Fibroblast of villous mesenchyme (primary cell): ENCODE measurements at regions not wholly inside any gene's neighbourhood (a gene's known extent, or its start where the extent isn't known, plus 50 kb on each side); places are given as distances from the start of the nearest gene placed in this dataset.

Experiments
- DNase-seq: peaks from one replicate; pipeline ENCODE4 v3.0.0-alpha.2; 2010; ENCODE audit warnings: low read depth
- H3K4me3 ChIP-seq: 2 replicates; pipeline ENCODE4 v1.5.1; 2011; ENCODE audit warnings: low read depth, mild to moderate bottlenecking, low read length
- CTCF ChIP-seq: IDR thresholded peaks from 2 replicates; pipeline ENCODE4 v1.5.1; 2012; ENCODE audit warnings: low read depth, mild to moderate bottlenecking, low read length; ENCODE audit not compliant: insufficient read depth

GRCh38 chr6:170212051-170212756, 78.7 kb downstream of the DLL1 start:
- TF ChIP-seq CTCF: no peak
- no peak overlapping the region for H3K4me3 ChIP-seq
- DNase-seq: no peak

GRCh38 chr6:170211404-170212025, 79.4 kb downstream of the DLL1 start:
- TF ChIP-seq CTCF: no peak
- no peak for DNase-seq
- H3K4me3 ChIP-seq: no peak overlapping the region

DNA sequence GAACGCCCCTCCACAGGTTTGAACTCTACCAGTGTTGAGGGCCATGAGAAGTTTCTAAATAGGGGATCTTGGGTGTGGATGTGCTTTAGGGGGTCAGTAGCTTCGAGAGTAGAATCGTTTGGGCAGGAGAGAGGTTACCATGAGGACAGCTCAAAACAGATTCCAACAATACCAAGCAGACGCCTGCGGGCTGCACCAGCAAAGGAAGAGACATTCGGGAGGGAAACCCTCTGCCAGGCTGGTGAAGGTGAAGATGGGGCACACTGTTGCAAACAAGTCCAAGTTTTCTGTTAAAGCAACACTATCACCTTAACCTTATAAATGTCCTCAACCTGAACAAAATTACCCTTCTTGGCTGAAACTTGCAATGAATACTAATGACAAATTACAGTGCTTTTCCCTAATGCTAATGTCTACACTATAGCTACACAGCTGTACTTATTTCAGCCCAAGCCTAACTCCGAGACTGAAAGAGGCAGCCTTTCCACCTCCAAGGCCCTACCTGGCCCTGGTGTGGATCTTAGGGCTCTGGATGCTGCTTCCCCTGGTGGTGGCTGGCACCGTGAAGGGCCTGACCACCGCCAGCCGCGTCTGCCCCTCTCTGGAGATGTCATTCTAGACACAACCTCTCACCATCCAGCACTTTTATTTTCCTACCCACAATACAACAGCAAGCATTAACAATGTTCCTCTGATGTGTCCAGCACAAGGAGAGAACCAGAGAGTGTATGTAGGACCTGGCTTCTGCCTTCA, 80.1 kb downstream of the DLL1 start:
- DNase-seq: no peak
- TF ChIP-seq CTCF: no peak
- H3K4me3 ChIP-seq: no peak overlapping the region

GRCh38 chr6:170210026-170210390, 80.9 kb downstream of the DLL1 start:
- no peak overlapping the region for H3K4me3 ChIP-seq
- no peak for DNase-seq
- no peak for TF ChIP-seq CTCF

DNA sequence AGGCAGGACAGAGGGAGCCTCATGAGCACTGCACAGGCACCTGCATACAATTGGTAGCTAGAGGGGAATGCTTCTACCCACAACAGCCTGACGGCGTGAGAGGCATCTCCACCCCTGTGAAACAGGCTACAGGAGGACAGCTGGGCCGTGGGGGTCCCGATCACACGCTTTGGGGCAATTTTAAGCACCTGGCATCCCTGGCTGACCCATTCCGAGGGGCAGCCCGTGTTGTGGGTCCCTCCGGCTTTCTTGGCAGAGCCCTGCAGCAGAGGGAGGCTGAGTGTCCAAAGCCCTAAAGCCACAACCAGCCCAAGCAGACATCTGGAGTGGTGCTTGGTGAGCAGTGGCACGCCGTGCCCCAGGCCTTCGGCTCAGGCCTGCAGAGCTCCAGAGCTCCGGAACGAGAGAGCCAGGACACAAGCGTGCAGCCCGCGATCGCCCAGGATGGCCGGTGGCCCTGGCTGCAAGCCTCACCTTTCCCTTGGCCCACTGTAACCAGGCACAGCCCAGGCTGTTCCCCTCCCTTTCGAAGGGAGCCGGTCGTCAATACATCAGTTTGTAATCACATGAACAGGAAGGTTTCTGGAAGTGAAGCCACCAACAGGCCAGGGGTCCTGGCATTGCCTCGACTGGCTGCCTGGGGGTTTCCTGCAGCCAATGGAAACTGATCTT, 81.4 kb downstream of the DLL1 start:
- DNase-seq: no peak
- no peak overlapping the region for H3K4me3 ChIP-seq
- no peak for TF ChIP-seq CTCF

DNA sequence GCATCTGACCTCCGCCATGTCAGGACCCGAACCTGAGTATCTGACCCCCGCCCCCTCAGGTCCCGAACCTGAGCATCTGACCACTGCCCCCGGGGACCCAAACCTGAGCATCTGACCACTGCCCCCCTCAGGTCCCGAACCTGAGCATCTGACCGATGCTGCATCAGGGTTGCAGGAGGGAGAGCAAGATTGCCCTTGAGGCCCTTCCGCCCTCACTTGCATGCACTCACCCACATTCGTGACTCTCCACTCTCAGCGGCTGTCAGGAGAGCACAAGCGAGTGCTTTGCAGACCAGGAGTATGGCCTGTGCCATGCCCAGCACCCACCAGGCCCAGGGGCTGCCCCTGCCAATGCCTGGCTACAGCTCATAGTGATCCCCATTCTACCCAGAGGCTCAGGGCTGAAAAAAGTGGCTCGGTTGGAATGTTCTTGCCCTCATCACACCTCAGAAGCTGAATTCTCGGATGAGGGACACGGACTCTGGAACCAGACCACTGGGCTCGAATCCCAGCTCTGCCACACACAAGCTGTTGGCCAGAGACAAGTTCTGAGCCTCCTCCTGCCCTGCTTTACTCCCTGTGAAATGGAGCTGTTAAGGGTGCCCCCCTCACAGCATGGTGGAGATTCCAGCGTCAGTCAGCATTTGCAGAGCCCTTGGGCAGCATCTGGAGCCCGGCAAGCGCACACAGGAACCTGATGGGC, 82.1 kb downstream of the DLL1 start:
- TF ChIP-seq CTCF: no peak
- H3K4me3 ChIP-seq: no peak overlapping the region
- DNase-seq: no peak
